Progenitor cell of endocrine pancreas (in vitro differentiated cells): ENCODE measurements at regions not wholly inside any gene's neighbourhood (a gene's known extent, or its start where the extent isn't known, plus 50 kb on each side); places are given as distances from the start of the nearest gene placed in this dataset.

Experiments used
- DNase-seq: peaks from one replicate; pipeline ENCODE4 v3.0.0; 2021; ENCODE audit warnings: low spot score; ENCODE audit not compliant: unreplicated experiment
- H3K27ac Mint-ChIP-seq: 2 replicates; pipeline ENCODE4 v1.8.0; 2021; ENCODE audit warnings: mild to moderate bottlenecking, moderate library complexity, mixed read lengths
- H3K27me3 Mint-ChIP-seq: 2 replicates; pipeline ENCODE4 v1.8.0; 2021; ENCODE audit warnings: mixed read lengths
- H3K36me3 Mint-ChIP-seq: 2 replicates; pipeline ENCODE4 v1.8.0; 2022; ENCODE audit warnings: mixed read lengths; ENCODE audit not compliant: insufficient read depth
- H3K4me1 Mint-ChIP-seq: 2 replicates; pipeline ENCODE4 v1.8.0; 2021; ENCODE audit warnings: low read depth, mixed read lengths
- H3K4me3 Mint-ChIP-seq: 2 replicates; pipeline ENCODE4 v1.8.0; 2021; ENCODE audit warnings: low read depth, mild to moderate bottlenecking, moderate library complexity, mixed read lengths
- H3K9me3 Mint-ChIP-seq: 2 replicates; pipeline ENCODE4 v1.8.0; 2021; ENCODE audit warnings: low read depth, mixed read lengths
- TF ChIP-seq, protein P1 (sequence below): fragments of 200-600 bp; sonication (generic); IDR thresholded peaks from one replicate; pipeline ENCODE4 v1.5.0; 2021; ENCODE audit warnings: antibody characterized with exemption, mild to moderate bottlenecking; ENCODE audit not compliant: unreplicated experiment

DNA sequence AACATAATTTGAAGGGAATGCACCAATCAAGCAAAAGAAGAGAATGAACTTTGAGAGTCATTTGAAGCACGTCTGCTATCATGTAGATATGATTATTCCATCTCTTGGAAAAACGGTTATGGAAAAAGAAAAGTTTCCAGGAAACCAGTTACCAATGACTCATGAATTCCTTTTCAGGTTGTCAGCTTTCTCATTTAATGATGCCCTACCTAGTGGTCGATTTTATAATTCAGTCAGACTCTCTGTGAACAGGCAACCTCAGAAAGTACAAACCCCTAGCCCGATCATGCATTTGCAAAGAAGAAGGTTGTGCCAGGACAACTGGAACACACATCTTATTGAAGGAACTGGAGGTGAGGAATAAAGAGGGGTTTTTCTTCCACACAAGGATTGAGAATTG lies 355.1 kb upstream of the GRIA1 start:
- Mint-ChIP-seq H3K4me3 (no peak overlapping the region), H3K9me3 (no peaks in the 10 kb centered on the region), H3K4me1 (no peaks in the 10 kb centered on the region), H3K27me3 (peaks cover 6% of the 10 kb centered on the region), H3K27ac (no peak overlapping the region), H3K36me3 (no peaks in the 10 kb centered on the region)
- no peak for DNase-seq
- TF ChIP-seq, protein P1, sequence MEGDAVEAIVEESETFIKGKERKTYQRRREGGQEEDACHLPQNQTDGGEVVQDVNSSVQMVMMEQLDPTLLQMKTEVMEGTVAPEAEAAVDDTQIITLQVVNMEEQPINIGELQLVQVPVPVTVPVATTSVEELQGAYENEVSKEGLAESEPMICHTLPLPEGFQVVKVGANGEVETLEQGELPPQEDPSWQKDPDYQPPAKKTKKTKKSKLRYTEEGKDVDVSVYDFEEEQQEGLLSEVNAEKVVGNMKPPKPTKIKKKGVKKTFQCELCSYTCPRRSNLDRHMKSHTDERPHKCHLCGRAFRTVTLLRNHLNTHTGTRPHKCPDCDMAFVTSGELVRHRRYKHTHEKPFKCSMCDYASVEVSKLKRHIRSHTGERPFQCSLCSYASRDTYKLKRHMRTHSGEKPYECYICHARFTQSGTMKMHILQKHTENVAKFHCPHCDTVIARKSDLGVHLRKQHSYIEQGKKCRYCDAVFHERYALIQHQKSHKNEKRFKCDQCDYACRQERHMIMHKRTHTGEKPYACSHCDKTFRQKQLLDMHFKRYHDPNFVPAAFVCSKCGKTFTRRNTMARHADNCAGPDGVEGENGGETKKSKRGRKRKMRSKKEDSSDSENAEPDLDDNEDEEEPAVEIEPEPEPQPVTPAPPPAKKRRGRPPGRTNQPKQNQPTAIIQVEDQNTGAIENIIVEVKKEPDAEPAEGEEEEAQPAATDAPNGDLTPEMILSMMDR: no peak

DNA sequence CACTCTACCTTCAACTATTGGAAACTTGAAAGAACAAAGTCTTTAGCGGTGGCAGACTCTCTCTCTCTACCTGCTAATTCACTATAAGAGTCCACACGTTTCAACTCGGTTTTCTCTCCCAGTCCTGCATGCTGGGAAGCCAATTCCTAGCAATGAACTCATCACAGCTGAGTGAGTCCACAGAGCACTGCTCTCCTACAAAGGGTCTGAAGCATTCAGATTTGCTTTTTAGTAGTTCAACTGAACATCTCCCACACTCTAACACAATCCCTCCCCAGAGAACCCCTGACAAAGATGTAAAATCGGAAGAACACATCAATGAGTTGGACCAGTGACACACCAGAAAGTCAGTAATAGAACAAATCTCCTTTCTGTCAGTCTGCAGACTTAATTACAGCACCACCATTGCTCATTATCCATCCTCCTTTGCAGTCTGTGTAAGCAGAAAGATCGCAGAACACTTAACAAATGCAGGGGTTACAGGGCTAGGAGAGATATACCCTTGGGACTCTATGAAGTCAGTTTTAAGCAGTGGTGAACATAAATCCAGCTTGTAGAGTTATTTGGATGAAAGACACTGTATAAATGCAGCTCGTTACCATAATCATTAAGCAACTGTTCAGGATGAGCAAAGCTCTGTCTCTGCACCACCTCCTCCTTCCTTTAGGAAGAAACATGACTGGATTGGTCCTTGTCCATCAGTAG lies 353.4 kb upstream of the GRIA1 start:
- Mint-ChIP-seq H3K4me1 (no peaks in the 10 kb centered on the region), H3K9me3 (no peaks in the 10 kb centered on the region), H3K36me3 (no peaks in the 10 kb centered on the region), H3K27ac (no peak overlapping the region), H3K4me3 (no peak overlapping the region), H3K27me3 (peaks cover 6% of the 10 kb centered on the region)
- DNase-seq: no peak
- TF ChIP-seq, protein P1: no peak

DNA sequence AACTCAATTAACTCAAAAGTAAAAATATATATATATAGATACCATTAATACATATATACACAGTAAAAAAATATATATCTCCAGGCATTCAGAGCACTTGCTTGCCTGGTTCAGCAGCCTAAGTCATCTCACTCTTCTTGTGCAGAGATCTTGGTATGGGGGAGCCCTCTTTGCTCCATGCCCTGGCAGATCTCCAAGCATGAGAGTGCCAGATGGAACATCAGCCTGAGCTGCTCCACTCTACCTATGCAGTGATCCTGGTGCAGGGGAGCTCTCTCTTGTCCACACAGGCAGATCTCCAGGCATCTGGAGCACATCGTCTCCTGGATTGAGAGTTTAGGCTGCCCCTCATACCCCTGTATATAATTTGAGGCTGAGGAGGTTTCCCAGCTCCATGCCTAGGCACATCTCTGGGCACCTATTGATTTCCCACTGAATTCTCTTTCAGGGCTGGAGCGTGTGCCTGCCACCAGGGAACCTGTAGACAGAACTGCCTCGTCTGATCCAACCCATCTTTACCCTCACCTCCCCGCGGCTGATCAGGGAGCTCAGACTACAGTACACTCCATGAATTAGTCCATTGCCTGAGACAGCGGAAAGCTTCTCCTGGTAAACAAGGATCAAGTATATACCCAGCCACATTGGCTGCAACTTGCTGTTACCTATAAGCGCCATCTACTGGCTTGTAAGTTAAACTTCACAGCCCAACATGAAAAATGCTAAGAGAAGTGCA lies 342.4 kb upstream of the GRIA1 start:
- H3K4me1 Mint-ChIP-seq: peaks cover 13% of the 10 kb centered on the region
- no peak overlapping the region for H3K4me3 Mint-ChIP-seq
- H3K27ac Mint-ChIP-seq: no peak overlapping the region
- TF ChIP-seq, protein P1: peak; percentile 74
- no peaks in the 10 kb centered on the region for H3K27me3 Mint-ChIP-seq
- H3K36me3 Mint-ChIP-seq: no peaks in the 10 kb centered on the region
- peak; percentile 9 for DNase-seq
- H3K9me3 Mint-ChIP-seq: peaks cover 4% of the 10 kb centered on the region

DNA sequence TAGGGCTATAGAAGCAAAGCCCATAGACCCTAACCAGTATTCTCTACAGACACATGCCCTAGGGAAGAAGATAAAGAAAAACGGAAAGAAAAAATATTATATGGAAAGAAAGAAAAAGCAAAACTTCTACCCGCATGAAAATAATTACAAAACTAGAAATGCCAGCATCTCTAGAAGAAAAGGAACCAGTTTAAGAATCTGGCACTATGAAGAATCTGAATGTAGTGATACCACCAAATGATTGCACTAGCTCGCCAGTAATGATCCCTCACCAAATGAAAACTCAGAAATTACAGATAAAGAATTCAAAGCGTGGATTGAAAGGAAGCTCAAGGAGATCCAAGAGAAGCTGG lies 341.9 kb upstream of the GRIA1 start:
- no peak overlapping the region for H3K4me3 Mint-ChIP-seq
- no peaks in the 10 kb centered on the region for H3K27me3 Mint-ChIP-seq
- TF ChIP-seq, protein P1: no peak
- no peaks in the 10 kb centered on the region for H3K36me3 Mint-ChIP-seq
- no peak for DNase-seq
- H3K9me3 Mint-ChIP-seq: peaks cover 6% of the 10 kb centered on the region
- H3K27ac Mint-ChIP-seq: no peak overlapping the region
- peaks cover 13% of the 10 kb centered on the region for H3K4me1 Mint-ChIP-seq

DNA sequence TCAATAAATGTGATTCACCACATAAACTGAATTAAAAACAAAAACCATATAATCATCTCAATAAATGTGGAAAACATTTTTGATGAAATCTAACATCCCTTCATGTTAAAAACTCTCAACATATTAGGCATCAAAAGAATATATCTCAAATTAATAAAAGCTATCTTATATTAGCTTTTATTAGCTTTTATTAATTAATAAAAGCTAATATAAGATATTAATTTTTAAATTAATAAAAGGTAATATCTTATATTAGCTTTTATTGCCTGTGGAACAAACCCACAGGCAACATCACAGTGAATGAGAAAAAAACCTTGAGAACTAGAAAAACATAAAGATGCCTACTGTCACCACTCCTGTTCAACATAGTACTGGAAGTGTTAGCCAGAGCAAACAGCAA lies 338.9 kb upstream of the GRIA1 start:
- H3K36me3 Mint-ChIP-seq: no peaks in the 10 kb centered on the region
- no peak for DNase-seq
- no peak overlapping the region for H3K27ac Mint-ChIP-seq
- TF ChIP-seq, protein P1: no peak
- no peak overlapping the region for H3K4me3 Mint-ChIP-seq
- no peaks in the 10 kb centered on the region for H3K27me3 Mint-ChIP-seq
- peaks cover 5% of the 10 kb centered on the region for H3K9me3 Mint-ChIP-seq
- H3K4me1 Mint-ChIP-seq: peaks cover 2% of the 10 kb centered on the region
